PC-3 (cell line): ENCODE measurements at regions not wholly inside any gene's neighbourhood (a gene's known extent, or its start where the extent isn't known, plus 50 kb on each side); places are given as distances from the start of the nearest gene placed in this dataset.

ENCODE experiments used
- ATAC-seq: fragments of 200-7000 bp; cut with Tn5 transposase; 2 replicates; pipeline ENCODE4 v1.9.1; 2020; ENCODE audit warnings: mild to moderate bottlenecking, moderate library complexity
- BruUV-seq: library from RNA; stranded (reverse); fragments of 400-500 nt; replicated peaks from 2 replicates; lab custom pipeline; 2021; lab: Mats Ljungman, UMichigan
- CTCF ChIA-PET: fragments of 300-600 bp; sonication (Branson Sonifier 250); formaldehyde crosslinking; loops from one replicate; lab custom pipeline; 2022; ENCODE audit warnings: antibody characterized with exemption; lab: Charles Lee
- POLR2A ChIA-PET: fragments of 300-600 bp; sonication (Branson Sonifier 250); formaldehyde crosslinking; loops from one replicate; lab custom pipeline; 2022; ENCODE audit warnings: antibody characterized with exemption; ENCODE audit not compliant: unreplicated experiment; lab: Charles Lee
- DNase-seq: peaks from one replicate; pipeline ENCODE4 v3.0.0-alpha.2; 2015
- H2AFZ ChIP-seq: fragments of 300-600 bp; sonication (generic); 2 replicates; pipeline ENCODE4 v1.6.0; 2016; ENCODE audit warnings: antibody characterized with exemption, low read length
- H3F3A ChIP-seq: fragments of 300-600 bp; sonication (generic); one replicate; pipeline ENCODE4 v1.6.0; 2017; ENCODE audit warnings: antibody characterized with exemption, low read length, control low read depth, mild to moderate bottlenecking; ENCODE audit not compliant: unreplicated experiment
- H3K27ac ChIP-seq: fragments of 300-600 bp; sonication (generic); 2 replicates; pipeline ENCODE4 v1.5.1; 2016; ENCODE audit warnings: mild to moderate bottlenecking, low read length
- H3K27me3 ChIP-seq: fragments of 300-600 bp; sonication (generic); 2 replicates; pipeline ENCODE4 v1.6.1; 2016; ENCODE audit warnings: low read length, mixed read lengths
- H3K36me3 ChIP-seq: fragments of 300-600 bp; sonication (generic); 2 replicates; pipeline ENCODE4 v1.6.1; 2016; ENCODE audit warnings: low read depth, mixed run types, low read length, mixed read lengths
- H3K4me1 ChIP-seq: fragments of 300-600 bp; sonication (generic); 2 replicates; pipeline ENCODE4 v1.5.1; 2016; ENCODE audit warnings: low read length; ENCODE audit not compliant: insufficient read depth
- H3K4me2 ChIP-seq: fragments of 300-600 bp; sonication (generic); 2 replicates; pipeline ENCODE4 v1.6.0; 2016; ENCODE audit warnings: low read length
- H3K4me3 ChIP-seq: fragments of 300-600 bp; sonication (generic); 2 replicates; pipeline ENCODE4 v1.5.1; 2016; ENCODE audit warnings: mild to moderate bottlenecking, low read length, mixed read lengths
- H3K79me2 ChIP-seq: fragments of 300-600 bp; sonication (generic); 2 replicates; pipeline ENCODE4 v1.6.1; 2017; ENCODE audit warnings: low read length, mixed read lengths
- H3K9ac ChIP-seq: fragments of 300-600 bp; sonication (generic); 2 replicates; pipeline ENCODE4 v1.6.0; 2016; ENCODE audit warnings: mild to moderate bottlenecking, low read length
- H3K9me2 ChIP-seq: fragments of 300-600 bp; sonication (generic); replicated peaks from 2 replicates; pipeline ENCODE4 v1.6.1; 2016; ENCODE audit warnings: mixed run types, low read length, mixed read lengths
- H3K9me3 ChIP-seq: fragments of 300-600 bp; sonication (generic); 2 replicates; pipeline ENCODE4 v1.6.1; 2016; ENCODE audit warnings: low read length, mixed read lengths
- H4K20me1 ChIP-seq: fragments of 300-600 bp; sonication (generic); 2 replicates; pipeline ENCODE4 v1.6.1; 2016; ENCODE audit warnings: low read length, mixed read lengths
- EZH2 ChIP-seq: fragments of 300-600 bp; sonication (generic); IDR thresholded peaks from one replicate; pipeline ENCODE4 v1.6.1; 2017; ENCODE audit warnings: antibody characterized with exemption, mild to moderate bottlenecking, low read length; ENCODE audit not compliant: unreplicated experiment
- EZH2phosphoT487 ChIP-seq: fragments of 300-600 bp; sonication (generic); IDR thresholded peaks from 2 replicates; pipeline ENCODE4 v1.6.1; 2018; ENCODE audit warnings: mild to moderate bottlenecking, antibody characterized with exemption, low read length, borderline replicate concordance
- intact Hi-C: fragments of 100-400 bp; cut with micrococcal nuclease; formaldehyde crosslinking; loops from 2 replicates; pipeline ENCODE4 v1.9.0; 2023
- TF ChIP-seq, protein P1 (sequence below): fragments of 300-600 bp; sonication (generic); conservative IDR thresholded peaks from 2 replicates; pipeline ENCODE4 v1.5.1; 2017; ENCODE audit warnings: antibody characterized with exemption, low read depth, mild to moderate bottlenecking, low read length

DNA sequence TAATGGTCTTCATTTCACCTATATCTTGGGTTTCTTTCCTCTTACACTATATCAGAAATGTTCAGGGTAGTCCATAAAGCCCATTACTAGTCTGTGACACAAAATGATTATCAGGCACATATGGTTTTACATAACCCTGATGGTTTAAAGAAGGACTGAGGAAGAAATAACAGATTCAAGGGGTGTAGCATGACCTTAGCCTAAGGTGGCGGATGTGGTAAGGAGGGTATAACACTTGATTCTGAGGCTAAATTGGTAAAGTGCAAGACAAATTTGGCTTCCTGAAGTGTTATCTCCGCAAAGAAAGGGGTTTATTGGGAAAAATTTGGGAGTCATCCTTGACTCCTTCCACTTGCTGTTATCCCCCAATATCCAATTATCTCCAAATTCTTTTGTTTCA is 388.2 kb upstream of the RPS23 start:
- H3K4me3 ChIP-seq, result no peak overlapping the region
- CTCF ChIA-PET, result no interaction called here
- H4K20me1 ChIP-seq, result no peaks in the 10 kb centered on the region
- H3K9ac ChIP-seq, result no peak overlapping the region
- no peaks in the 10 kb centered on the region for H3F3A ChIP-seq
- no peak overlapping the region for H3K4me2 ChIP-seq
- POLR2A ChIA-PET, result interaction anchor here (0.7 kb wide), 1 partner anchor 12 kb away, joined by 3 read pairs; no protein-coding TSS in a partner anchor
- H3K27ac ChIP-seq, result no peak overlapping the region
- H3K4me1 ChIP-seq, result no peaks in the 10 kb centered on the region
- no TSS peak for BruUV-seq
- no peaks in the 10 kb centered on the region for H3K36me3 ChIP-seq
- TF ChIP-seq, protein P1, sequence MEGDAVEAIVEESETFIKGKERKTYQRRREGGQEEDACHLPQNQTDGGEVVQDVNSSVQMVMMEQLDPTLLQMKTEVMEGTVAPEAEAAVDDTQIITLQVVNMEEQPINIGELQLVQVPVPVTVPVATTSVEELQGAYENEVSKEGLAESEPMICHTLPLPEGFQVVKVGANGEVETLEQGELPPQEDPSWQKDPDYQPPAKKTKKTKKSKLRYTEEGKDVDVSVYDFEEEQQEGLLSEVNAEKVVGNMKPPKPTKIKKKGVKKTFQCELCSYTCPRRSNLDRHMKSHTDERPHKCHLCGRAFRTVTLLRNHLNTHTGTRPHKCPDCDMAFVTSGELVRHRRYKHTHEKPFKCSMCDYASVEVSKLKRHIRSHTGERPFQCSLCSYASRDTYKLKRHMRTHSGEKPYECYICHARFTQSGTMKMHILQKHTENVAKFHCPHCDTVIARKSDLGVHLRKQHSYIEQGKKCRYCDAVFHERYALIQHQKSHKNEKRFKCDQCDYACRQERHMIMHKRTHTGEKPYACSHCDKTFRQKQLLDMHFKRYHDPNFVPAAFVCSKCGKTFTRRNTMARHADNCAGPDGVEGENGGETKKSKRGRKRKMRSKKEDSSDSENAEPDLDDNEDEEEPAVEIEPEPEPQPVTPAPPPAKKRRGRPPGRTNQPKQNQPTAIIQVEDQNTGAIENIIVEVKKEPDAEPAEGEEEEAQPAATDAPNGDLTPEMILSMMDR, result no peak
- intact Hi-C loops, result no loop called here
- ATAC-seq, result no peak
- H3K9me3 ChIP-seq, result no peaks in the 10 kb centered on the region
- H2AFZ ChIP-seq, result no peak overlapping the region
- H3K27me3 ChIP-seq, result no peaks in the 10 kb centered on the region
- no peaks in the 10 kb centered on the region for H3K9me2 ChIP-seq
- H3K79me2 ChIP-seq, result no peaks in the 10 kb centered on the region
- DNase-seq, result no peak

DNA sequence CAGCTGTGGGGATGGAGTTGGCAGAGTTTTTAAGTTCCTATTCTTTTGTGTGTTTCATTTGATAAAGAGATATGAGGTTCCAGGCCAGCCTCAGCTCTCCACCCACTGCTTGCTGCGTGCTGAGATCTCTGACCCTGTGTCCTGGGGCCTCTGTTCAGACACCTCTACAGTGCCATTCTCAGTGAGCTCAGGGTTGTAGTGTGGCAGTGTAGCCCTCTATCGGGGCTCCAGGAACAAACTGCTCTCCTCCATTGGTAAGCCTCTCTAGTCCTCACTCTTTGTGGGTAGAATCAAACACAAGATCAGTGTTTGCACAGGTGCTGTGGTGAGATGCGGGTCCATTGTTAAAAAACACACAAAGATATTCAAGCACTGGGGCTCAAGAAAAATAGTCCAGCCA is 386.6 kb upstream of the RPS23 start:
- no peak for DNase-seq
- H4K20me1 ChIP-seq, result no peaks in the 10 kb centered on the region
- no peak for ATAC-seq
- no peak for TF ChIP-seq EZH2phosphoT487
- no peaks in the 10 kb centered on the region for H3K9me2 ChIP-seq
- H3K27me3 ChIP-seq, result no peaks in the 10 kb centered on the region
- POLR2A ChIA-PET, result interaction anchor here (0.7 kb wide), 1 partner anchor 35 kb away, joined by 3 read pairs; no protein-coding TSS in a partner anchor
- no peaks in the 10 kb centered on the region for H3K36me3 ChIP-seq
- H2AFZ ChIP-seq, result no peak overlapping the region
- no peak overlapping the region for H3K4me3 ChIP-seq
- no peaks in the 10 kb centered on the region for H3F3A ChIP-seq
- BruUV-seq, result no TSS peak
- H3K27ac ChIP-seq, result no peak overlapping the region
- CTCF ChIA-PET, result no interaction called here
- H3K4me1 ChIP-seq, result no peaks in the 10 kb centered on the region
- no peaks in the 10 kb centered on the region for H3K79me2 ChIP-seq
- no peaks in the 10 kb centered on the region for H3K9me3 ChIP-seq
- H3K9ac ChIP-seq, result no peak overlapping the region
- H3K4me2 ChIP-seq, result no peak overlapping the region
- intact Hi-C loops, result no loop called here

DNA sequence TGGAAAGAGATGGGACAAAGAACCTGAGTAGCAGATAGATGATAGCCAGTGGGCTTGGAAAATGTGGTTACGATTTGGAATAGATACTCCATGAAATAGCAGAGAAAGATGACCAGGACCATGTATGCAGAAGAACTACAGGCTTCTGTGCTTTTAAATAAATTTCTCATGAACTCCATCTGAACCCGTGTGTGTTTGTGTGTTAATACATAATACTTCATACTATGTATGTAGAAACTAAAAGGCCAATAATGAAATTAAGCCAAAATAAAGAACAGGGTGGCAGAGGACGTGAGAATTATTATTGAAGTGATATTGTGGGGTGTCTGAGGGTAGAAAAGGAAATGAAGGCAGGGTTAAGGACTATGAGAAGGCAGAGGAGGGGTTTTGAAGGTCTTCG is 385.1 kb upstream of the RPS23 start:
- POLR2A ChIA-PET, result no interaction called here
- DNase-seq (no peak), ATAC-seq (no peak)
- Histone ChIP-seq H3K4me2 (no peak overlapping the region), H3K36me3 (no peaks in the 10 kb centered on the region), H3K9me3 (no peaks in the 10 kb centered on the region), H3K4me3 (no peak overlapping the region), H3K27ac (no peak overlapping the region), H3K79me2 (no peaks in the 10 kb centered on the region), H4K20me1 (no peaks in the 10 kb centered on the region), H3K9me2 (no peaks in the 10 kb centered on the region), H3K4me1 (no peaks in the 10 kb centered on the region), H2AFZ (no peak overlapping the region), H3K9ac (no peak overlapping the region), H3F3A (no peaks in the 10 kb centered on the region), H3K27me3 (no peaks in the 10 kb centered on the region)
- intact Hi-C loops, result no loop called here
- BruUV-seq, result no TSS peak
- CTCF ChIA-PET, result no interaction called here
- TF ChIP-seq, protein P1, result no peak
- TF ChIP-seq EZH2, result no peak
- TF ChIP-seq EZH2phosphoT487, result no peak
